ENCODE measurements at regions not wholly inside any gene's neighbourhood (a gene's known extent, or its start where the extent isn't known, plus 50 kb on each side); places are given as distances from the start of the nearest gene placed in this dataset.

DNA sequence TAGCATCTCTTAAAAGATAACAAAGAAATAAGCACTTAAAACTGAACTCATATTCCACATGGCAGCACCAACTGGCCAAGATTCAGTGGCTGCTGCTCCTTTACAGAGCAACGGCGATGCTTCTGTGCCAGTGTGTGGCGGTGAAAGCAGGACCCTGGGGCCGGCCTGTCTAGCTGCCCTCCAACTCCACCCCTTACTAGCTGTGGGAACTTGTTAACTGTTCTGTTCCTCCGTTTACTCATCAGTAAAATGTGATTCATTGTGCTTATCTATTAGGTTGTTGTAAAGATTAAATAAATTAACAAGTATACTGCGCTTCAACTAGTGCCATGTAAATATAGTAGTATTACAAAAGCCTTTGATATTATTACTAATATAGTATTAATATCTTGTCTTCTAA lies 133.2 kb downstream of the GDAP2 start:
- Histone ChIP-seq H3K4me3 (ENCODE audit: low read length in 2 of 2) (no peak overlapping the region), H3K4me1 (ENCODE audit: control insufficient read depth in 2 of 2, insufficient read depth in 2 of 2, low read length in 2 of 2) (peaks cover 0 to 2% of the 10 kb centered on the region in 2 donors), H3K36me3 (ENCODE audit: control insufficient read depth in 2 of 2, insufficient read depth in 2 of 2, low read length in 2 of 2) (no peaks in the 10 kb centered on the region), H3K27me3 (ENCODE audit: control insufficient read depth in 2 of 2, insufficient read depth in 2 of 2, low read length in 2 of 2) (no peaks in the 10 kb centered on the region), H3K9me3 (ENCODE audit: control insufficient read depth in 2 of 2, low read length in 2 of 2) (no peaks in the 10 kb centered on the region), H3K9ac (ENCODE audit: low read depth in 1 of 2, low read length in 2 of 2) (no peak overlapping the region), H3K27ac (ENCODE audit: low read depth in 2 of 2, low read length in 2 of 2) (no peak overlapping the region)

- H3K4me1 ChIP-seq (ENCODE audit: control insufficient read depth in 2 of 2, insufficient read depth in 2 of 2, low read length in 2 of 2): peaks cover 0 to 2% of the 10 kb centered on the region in 2 donors
- no peaks in the 10 kb centered on the region for H3K9me3 ChIP-seq (ENCODE audit: control insufficient read depth in 2 of 2, low read length in 2 of 2)
- H3K36me3 ChIP-seq (ENCODE audit: control insufficient read depth in 2 of 2, insufficient read depth in 2 of 2, low read length in 2 of 2): no peaks in the 10 kb centered on the region
- H3K9ac ChIP-seq (ENCODE audit: low read depth in 1 of 2, low read length in 2 of 2): no peak overlapping the region
- H3K27ac ChIP-seq (ENCODE audit: low read depth in 2 of 2, low read length in 2 of 2): no peak overlapping the region
- H3K4me3 ChIP-seq (ENCODE audit: low read length in 2 of 2): no peak overlapping the region
- no peaks in the 10 kb centered on the region for H3K27me3 ChIP-seq (ENCODE audit: control insufficient read depth in 2 of 2, insufficient read depth in 2 of 2, low read length in 2 of 2)
Observed at GRCh38 chr1:117798550-117798949, 130.9 kb downstream of the GDAP2 start.

DNA sequence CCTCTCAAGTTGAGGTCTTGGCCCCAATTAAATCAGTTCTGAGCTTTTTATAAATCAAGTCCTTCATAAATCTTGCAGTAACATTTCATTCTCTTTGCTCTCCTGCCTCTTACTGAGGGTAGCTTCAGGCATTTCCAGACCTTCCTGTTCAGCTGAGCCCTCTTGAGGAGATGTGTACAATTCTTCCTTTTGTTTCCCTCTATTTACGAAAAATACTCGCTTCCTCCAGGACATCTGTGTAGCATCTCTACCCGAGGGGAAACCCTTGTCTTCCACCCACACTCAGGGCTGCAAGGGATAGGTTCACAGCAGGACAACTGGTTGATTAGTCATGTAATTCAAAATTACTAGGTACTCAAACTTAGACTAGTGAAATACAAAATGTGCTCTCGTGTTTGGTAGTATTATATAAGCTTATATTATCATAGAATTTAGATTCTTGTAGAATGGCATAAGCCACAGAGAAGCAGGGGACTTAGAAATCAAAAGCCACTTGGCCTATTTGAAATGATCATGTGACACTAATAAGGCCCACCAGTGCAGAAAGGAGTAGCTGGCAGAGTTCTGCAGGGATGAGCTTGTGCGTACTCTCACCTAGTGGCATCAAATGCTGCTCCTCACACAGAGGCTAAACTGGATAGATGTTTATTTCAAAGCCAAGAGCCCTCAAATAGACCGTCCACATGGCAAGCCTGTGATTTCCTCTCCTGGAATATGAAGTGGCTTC lies 126.7 kb downstream of the GDAP2 start:
- Histone ChIP-seq H3K27ac (ENCODE audit: low read depth in 2 of 2, low read length in 2 of 2) (no peak overlapping the region), H3K27me3 (ENCODE audit: control insufficient read depth in 2 of 2, insufficient read depth in 2 of 2, low read length in 2 of 2) (no peaks in the 10 kb centered on the region), H3K36me3 (ENCODE audit: control insufficient read depth in 2 of 2, insufficient read depth in 2 of 2, low read length in 2 of 2) (no peaks in the 10 kb centered on the region), H3K9ac (ENCODE audit: low read depth in 1 of 2, low read length in 2 of 2) (no peak overlapping the region), H3K4me3 (ENCODE audit: low read length in 2 of 2) (no peak overlapping the region), H3K9me3 (ENCODE audit: control insufficient read depth in 2 of 2, low read length in 2 of 2) (no peaks in the 10 kb centered on the region), H3K4me1 (ENCODE audit: control insufficient read depth in 2 of 2, insufficient read depth in 2 of 2, low read length in 2 of 2) (peaks cover 0 to 2% of the 10 kb centered on the region in 2 donors)

DNA sequence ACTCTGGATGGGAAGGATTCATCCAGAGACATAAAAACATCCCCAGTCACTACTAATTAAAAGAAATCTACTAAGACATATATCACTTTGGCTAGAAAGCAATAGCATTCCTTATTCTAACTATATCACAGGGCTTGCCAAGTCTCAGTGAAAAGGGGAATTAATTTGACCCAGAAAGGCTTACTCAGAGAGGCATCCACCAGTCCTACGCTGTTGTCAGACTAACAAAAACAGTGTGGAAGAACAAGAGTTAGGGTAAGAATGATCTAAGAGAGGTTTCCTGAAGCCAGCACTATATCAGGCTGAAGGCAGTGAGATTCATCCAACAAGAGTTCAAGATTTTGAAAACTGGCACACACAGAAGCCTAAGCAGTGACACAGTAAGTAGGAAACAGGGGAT lies 126.1 kb downstream of the GDAP2 start:
- Histone ChIP-seq H3K27ac (ENCODE audit: low read depth in 2 of 2, low read length in 2 of 2) (no peak overlapping the region), H3K9ac (ENCODE audit: low read depth in 1 of 2, low read length in 2 of 2) (no peak overlapping the region), H3K27me3 (ENCODE audit: control insufficient read depth in 2 of 2, insufficient read depth in 2 of 2, low read length in 2 of 2) (no peaks in the 10 kb centered on the region), H3K36me3 (ENCODE audit: control insufficient read depth in 2 of 2, insufficient read depth in 2 of 2, low read length in 2 of 2) (no peaks in the 10 kb centered on the region), H3K4me3 (ENCODE audit: low read length in 2 of 2) (no peak overlapping the region), H3K4me1 (ENCODE audit: control insufficient read depth in 2 of 2, insufficient read depth in 2 of 2, low read length in 2 of 2) (peaks cover 0 to under 1% of the 10 kb centered on the region in 2 donors), H3K9me3 (ENCODE audit: control insufficient read depth in 2 of 2, low read length in 2 of 2) (no peaks in the 10 kb centered on the region)

DNA sequence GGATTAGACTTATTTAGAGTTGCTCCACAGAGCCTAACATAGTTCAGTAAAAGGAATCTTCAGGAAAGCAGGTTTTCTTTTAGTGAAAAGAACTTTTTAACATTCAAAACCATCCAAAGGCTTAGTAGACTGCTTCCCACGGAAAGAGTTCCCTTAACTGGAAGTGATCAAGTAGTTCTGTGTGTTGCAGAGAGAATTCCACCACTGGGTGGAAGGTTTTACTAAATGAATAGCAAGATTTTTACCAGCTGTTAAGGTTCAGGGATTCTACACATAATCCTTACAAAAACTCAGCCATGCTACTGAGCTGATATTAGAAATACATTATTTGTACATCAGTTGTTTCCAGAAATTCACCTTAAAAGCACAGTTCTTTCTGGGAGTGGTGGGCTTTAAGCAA lies 119.7 kb downstream of the GDAP2 start:
- no peak overlapping the region for H3K27ac ChIP-seq (ENCODE audit: low read depth in 2 of 2, low read length in 2 of 2)

DNA sequence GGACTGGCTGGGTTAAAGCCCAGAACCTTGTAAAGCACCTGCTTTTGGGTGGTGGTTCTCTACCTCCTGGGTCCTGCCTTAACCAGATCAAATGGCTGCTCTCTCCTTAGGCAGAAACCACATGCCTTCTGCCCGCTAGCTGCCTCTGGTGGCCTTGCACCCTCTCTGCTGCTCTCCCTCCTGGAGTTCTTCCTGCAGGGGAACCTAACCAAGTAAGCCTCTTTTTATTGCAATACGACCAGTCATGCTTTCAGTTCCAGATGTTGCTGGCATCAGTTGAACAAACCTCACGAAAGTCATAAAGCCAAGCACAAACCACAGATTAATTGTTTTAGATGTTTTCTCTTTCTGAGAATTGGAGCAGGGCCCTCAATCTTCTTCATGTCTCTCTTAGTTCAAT lies 118.9 kb downstream of the GDAP2 start:
- H3K4me3 ChIP-seq (ENCODE audit: low read length in 2 of 2): no peak overlapping the region
- H3K36me3 ChIP-seq (ENCODE audit: control insufficient read depth in 2 of 2, insufficient read depth in 2 of 2, low read length in 2 of 2): no peaks in the 10 kb centered on the region
- no peak overlapping the region for H3K9ac ChIP-seq (ENCODE audit: low read depth in 1 of 2, low read length in 2 of 2)
- H3K27me3 ChIP-seq (ENCODE audit: control insufficient read depth in 2 of 2, insufficient read depth in 2 of 2, low read length in 2 of 2): no peaks in the 10 kb centered on the region
- no peaks in the 10 kb centered on the region for H3K4me1 ChIP-seq (ENCODE audit: control insufficient read depth in 2 of 2, insufficient read depth in 2 of 2, low read length in 2 of 2)
- no peaks in the 10 kb centered on the region for H3K9me3 ChIP-seq (ENCODE audit: control insufficient read depth in 2 of 2, low read length in 2 of 2)
- H3K27ac ChIP-seq (ENCODE audit: low read depth in 2 of 2, low read length in 2 of 2): no peak overlapping the region

More for the DNA sequence above, 119.7 kb downstream of the GDAP2 start:
- Histone ChIP-seq H3K9me3 (ENCODE audit: control insufficient read depth in 2 of 2, low read length in 2 of 2) (no peaks in the 10 kb centered on the region), H3K9ac (ENCODE audit: low read depth in 1 of 2, low read length in 2 of 2) (no peak overlapping the region), H3K27me3 (ENCODE audit: control insufficient read depth in 2 of 2, insufficient read depth in 2 of 2, low read length in 2 of 2) (no peaks in the 10 kb centered on the region), H3K4me1 (ENCODE audit: control insufficient read depth in 2 of 2, insufficient read depth in 2 of 2, low read length in 2 of 2) (no peaks in the 10 kb centered on the region), H3K4me3 (ENCODE audit: low read length in 2 of 2) (no peak overlapping the region), H3K36me3 (ENCODE audit: control insufficient read depth in 2 of 2, insufficient read depth in 2 of 2, low read length in 2 of 2) (no peaks in the 10 kb centered on the region)

GRCh38 chr1:117812869-117813511 lies 116.4 kb downstream of the GDAP2 start:
- Histone ChIP-seq H3K27ac (ENCODE audit: low read depth in 2 of 2, low read length in 2 of 2) (no peak overlapping the region), H3K27me3 (ENCODE audit: control insufficient read depth in 2 of 2, insufficient read depth in 2 of 2, low read length in 2 of 2) (no peaks in the 10 kb centered on the region), H3K9ac (ENCODE audit: low read depth in 1 of 2, low read length in 2 of 2) (no peak overlapping the region), H3K4me3 (ENCODE audit: low read length in 2 of 2) (no peak overlapping the region), H3K9me3 (ENCODE audit: control insufficient read depth in 2 of 2, low read length in 2 of 2) (no peaks in the 10 kb centered on the region), H3K4me1 (ENCODE audit: control insufficient read depth in 2 of 2, insufficient read depth in 2 of 2, low read length in 2 of 2) (no peaks in the 10 kb centered on the region), H3K36me3 (ENCODE audit: control insufficient read depth in 2 of 2, insufficient read depth in 2 of 2, low read length in 2 of 2) (no peaks in the 10 kb centered on the region)

Data from mucosa of rectum (tissue), 2 donors.